RPMI7951 (cell line): ENCODE measurements at regions not wholly inside any gene's neighbourhood (a gene's known extent, or its start where the extent isn't known, plus 50 kb on each side); places are given as distances from the start of the nearest gene placed in this dataset.

ENCODE experiments used
- DNase-seq: peaks from one replicate; pipeline ENCODE4 v3.0.0-alpha.2; 2012; ENCODE audit warnings: low read depth

DNA sequence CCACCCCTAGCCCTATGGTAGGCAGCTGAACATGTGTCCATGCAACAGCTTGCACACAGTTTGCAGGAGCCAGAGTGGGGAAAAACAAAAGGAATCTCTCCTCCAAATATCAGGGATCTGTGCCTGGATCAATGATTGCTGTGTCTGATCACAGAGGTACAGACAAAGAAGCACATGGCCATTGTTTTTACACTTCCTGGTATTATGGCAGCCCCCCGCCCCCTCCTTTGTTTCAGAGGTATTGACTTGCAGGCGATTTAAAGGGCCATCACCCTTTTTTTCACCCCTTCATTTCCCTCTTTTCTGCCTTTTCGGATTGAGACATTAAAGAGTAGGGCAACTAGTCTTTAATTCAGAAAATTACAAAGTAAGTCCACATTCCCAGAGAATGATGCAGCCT is 453.0 kb upstream of the LUZP2 start:
- no peak for DNase-seq

DNA sequence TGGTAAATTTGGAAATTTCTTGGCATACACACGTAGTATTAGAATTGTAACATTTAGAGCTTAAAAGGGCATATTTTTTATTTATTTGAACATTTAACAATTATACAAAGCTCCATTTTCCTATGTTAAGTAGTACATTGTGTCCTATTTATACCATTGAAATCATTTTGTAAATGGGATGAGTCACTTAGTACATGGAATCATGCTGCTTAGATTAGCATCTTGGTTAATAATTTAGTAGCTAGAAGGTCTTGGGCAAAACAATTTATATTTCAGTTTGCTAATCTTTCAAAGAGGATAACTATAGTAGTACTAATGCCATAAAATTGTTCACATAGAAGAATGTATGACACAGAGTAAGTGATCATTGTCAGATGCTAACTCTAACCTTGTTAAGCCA is 450.1 kb upstream of the LUZP2 start:
- no peak for DNase-seq

DNA sequence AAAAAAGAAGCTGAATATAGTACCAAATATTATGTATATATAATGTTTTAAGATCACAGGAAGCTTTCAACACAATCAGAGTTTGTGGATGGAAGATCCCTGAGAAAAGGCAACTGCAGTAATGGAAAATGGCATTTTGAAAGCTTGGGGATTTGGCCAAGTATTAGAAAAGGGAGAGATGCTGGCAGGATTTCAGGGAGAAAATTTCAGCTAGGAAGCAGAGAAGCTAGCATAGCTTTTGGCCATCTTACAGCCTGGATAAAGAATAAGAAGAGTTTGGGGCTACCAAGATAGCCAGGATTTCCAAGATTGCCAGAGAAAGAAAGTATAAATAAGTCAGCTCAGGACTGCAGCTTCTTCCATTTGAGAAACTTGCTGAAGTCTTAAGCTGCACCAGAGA is 440.8 kb upstream of the LUZP2 start:
- no peak for DNase-seq

DNA sequence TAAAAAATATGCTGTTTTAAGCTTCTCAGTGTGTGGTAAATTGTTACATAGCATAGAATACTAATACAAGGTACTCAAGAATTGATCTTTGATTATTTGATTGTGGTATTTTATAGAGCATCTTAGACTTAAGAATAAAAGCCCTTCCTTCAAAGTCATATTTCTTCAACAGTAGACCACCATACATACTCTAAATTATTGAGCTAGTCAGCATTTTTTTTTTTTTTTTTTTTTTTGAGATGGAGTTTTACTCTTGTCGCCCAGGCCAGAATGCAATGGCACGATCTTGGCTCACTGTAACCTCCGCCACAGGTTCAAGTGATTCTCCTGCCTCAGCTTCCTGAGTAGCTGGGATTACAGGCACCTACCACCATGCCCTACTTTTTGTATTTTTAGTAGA is 436.7 kb upstream of the LUZP2 start:
- DNase-seq: no peak

DNA sequence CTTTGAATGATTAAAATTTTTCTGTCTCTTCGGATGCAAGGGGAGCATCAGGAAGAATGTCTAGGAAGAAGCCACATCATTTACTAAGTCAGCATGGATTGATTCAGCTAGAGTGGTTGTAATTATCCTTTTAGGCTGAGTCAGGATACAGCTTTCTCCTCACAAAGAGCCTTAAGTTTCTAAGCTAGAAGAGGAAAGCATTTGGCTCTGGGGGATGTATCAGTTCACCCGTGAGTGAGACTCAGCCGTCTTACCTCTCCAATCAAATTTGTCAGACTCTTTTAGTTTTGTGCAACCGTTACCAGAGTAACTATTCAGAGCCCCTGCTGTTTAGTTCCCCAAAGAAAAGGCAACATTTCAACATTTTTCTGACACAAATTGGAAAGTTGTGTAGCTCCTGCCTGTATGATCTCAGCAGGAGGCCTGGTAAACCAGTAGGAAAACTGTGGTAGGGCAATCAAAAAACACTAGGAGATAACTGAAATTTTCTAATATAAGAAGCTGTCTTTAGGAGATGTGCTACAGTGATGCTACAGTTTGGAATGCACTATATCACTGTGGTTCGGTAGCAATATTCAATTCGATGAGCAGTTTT is 432.4 kb upstream of the LUZP2 start:
- DNase-seq: no peak

- no peak for DNase-seq
Observed at GRCh38 chr11:24068197-24068596, 428.7 kb upstream of the LUZP2 start.

GRCh38 chr11:24070435-24070834 is 426.4 kb upstream of the LUZP2 start:
- no peak for DNase-seq

- no peak for DNase-seq
Observed at GRCh38 chr11:24078018-24078417, 418.8 kb upstream of the LUZP2 start.

DNA sequence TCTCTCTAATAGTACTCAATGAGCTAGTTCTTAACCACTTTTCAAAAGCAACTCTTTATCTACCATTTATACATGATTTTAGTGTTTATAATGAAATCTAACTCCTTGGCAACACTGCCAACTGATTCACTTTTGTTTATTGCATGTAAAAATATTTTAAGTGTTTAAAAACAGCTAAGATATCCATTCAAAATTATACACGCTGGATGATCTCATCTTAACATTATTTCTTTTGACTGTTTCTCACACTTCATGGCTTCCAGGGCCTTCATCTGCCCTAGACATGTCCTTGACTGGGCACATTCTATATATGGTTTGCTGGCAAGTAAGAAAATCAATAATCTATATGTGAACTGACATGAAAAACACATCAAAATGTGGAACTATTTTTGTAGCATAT is 414.6 kb upstream of the LUZP2 start:
- no peak for DNase-seq

DNA sequence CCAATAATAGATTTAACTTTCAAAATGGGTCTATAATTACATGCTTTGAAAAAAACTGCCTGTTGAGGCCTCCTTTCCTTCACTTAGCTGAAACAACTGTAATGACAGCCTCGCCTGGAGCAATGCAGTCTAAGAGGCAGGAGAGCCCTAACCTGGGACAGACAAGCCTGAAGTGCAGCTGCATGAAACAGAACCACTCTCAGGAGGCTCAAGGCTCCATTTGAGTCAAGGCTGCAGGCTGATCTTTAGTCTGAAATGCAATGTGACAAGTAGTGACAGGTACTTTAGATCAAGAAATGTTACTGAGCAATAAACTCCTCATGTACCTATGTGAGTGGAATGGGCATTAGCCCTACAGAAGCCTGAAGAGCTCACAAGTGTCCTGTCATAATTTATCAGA is 414.0 kb upstream of the LUZP2 start:
- no peak for DNase-seq

DNA sequence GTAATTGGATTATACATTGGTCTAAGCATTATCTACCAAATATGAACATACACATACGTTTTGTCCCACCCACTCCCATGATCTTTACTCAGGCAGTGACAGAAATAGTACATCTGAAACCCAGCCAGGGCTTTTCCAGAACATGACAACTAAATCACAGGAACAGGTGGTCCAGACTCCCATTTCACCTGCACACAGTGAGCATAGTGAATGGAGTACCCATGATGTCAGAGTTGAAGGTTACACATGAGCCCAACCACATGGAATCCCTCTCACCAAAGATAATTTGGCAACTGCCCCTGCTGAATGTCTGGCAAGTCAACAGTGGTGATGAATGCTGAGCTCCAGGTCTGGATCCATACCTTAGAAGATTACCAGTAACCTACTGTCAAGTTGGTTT is 411.9 kb upstream of the LUZP2 start:
- DNase-seq: no peak

- DNase-seq: no peak
Observed at GRCh38 chr11:24086921-24087320, 409.9 kb upstream of the LUZP2 start.

DNA sequence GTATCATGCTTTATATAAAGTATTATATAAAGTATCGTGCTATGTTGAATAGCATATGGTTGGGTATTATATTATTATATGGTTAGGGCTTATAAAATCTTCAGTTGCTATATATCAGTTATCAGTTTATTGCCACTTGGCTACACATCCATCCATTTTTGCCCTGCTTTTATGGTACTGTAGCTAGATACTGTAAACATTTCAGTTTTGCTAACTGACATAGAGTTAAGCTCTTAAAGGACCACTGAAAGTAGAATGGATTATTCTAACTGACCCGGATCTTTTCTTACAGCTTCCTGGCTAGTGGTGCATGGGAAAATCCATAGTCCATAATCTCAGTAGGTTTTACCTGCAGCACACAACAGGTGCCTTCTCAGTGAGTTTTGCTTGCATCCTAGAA is 405.3 kb upstream of the LUZP2 start:
- no peak for DNase-seq

DNA sequence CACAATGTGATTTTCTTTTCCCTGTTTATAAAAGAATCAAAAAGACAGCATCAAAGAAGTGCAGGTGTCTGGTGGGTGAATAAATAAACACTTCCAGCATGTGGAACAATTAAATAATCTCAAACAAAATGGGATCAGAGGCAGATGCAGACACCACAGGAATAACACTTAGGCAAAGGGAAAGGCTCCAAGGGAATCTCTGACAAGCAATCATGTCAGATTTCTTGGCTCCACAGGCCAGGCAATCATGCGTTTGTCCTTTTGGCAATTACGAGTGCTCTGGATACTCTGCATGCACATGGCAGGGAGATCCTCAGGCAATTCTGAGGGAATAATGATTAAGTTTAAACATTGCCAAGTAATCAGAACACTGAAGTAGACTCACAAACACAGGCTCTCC is 403.5 kb upstream of the LUZP2 start:
- no peak for DNase-seq

GRCh38 chr11:24108609-24109008 is 388.2 kb upstream of the LUZP2 start:
- DNase-seq: no peak

GRCh38 chr11:24122291-24122690 is 374.6 kb upstream of the LUZP2 start:
- DNase-seq: no peak

DNA sequence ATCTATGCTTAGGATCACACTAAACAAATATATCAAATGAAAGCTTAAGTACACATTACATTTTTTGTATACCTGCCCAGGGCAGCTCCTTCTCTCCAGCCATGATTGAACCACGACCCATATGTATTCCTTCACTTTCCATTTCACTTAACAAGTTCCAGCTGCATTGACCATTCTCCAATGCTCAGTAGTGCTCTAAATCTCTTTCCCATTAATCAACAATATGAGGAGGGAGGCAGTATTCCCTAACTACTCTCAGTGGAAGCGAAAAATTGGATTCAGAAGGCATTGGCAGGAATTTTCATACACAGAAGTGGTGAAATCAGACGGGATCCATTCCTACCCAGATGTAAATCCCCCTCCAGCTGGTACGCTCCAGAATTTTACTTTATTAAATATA is 372.0 kb upstream of the LUZP2 start:
- DNase-seq: no peak

DNA sequence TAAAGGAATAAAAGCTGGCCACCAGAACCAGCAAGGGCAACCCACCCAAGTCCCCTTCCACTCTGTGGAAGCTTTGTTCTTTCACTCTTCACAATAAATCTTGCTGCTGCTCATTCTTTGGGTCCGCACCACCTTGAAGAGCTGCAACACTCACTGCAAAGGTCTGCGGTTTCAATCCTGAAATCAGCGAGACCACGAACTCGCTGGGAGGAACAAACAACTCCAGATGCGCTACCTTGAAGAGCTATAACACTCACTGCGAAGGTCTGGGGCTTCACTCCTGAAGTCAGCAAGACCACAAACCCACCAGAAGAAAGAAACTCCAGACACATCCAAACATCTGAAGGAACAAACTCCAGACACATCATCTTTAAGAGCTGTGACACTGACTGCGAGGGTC is 365.2 kb upstream of the LUZP2 start:
- DNase-seq: no peak

DNA sequence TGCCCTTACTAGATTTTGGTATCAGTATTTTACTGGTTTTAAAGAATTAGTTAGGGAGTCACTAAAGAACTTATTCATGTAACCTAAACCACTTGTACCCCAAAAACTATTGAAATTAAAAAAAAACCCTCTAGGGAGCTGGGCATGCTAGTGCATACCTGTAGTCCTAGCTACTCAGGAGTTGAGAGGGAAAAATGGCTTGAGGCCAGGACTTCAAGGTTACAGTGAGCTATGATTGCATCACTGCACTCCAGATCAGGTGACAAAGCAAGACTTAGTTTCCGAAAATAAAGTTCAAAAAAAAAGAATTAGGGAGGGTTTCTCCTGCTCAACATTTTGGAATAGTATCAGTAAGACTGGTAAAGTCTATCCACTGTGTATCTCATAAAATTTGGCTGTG is 364.4 kb upstream of the LUZP2 start:
- no peak for DNase-seq

DNA sequence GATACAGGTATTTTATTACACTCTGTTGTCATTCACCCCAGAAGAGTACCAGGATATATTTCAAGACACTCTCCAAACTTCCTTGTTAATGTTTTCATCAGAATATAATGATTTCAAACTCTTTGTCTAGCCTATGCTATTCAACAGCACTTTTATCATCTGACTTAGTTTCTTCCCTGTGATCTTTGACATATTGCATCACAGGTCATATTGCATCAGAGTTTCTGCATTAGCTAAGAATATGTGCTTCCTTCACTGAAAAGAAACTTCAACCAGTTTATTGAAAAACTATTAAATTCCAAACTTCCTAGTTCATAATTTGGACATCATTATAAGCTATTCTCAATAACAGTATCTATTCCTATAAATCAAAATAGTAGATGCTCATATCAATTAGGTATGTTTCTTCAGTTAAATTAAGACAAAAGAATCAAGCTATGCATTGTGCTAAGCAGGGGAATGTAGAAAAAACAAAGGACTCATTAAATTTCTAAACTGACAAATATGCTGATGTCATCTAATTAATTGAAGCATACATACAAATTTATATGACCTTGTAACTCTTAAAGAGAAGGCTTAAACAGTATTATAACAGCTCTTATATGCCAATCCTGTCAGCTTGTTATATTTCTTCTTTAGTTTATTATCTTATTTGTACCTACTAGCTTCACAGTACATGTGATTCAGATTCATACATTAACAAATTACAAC is 361.8 kb upstream of the LUZP2 start:
- no peak for DNase-seq

DNA sequence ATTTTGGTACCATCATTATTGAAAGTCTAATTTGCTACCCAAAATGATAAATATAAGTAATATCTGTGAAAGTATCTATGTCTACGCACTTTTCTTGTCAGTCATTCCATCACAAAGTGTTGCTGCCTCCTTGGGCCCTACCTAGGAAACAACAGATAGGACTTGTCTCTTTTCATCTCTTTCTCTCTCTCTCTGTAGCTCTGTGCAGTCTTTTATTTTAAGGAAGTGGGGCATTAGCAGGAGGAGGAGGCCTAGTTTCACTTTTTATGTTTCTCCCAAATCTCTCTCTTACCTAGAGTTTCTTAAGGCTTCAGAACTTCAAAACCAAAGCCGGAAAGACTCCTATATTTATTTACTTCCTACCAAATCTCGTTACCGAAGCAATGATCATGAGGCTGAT is 354.8 kb upstream of the LUZP2 start:
- DNase-seq: no peak

DNA sequence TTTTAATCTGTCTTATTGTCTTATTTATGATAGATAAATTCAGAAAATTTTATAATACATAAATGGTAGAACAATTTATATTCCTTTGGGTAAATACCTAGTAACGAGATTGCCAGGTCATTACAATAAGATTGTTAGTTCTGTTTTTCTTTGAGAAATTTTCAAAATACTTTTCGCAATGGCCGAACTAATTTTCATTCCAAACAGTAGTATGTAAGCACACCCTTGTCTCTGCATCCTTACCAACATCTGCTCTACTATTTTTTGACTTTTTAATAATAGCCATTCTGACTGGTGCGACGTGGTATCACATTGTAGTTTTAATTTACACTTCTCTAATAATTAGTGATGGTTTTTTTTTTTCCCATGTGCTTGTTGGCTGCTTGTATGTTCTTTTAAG is 351.4 kb upstream of the LUZP2 start:
- no peak for DNase-seq

DNA sequence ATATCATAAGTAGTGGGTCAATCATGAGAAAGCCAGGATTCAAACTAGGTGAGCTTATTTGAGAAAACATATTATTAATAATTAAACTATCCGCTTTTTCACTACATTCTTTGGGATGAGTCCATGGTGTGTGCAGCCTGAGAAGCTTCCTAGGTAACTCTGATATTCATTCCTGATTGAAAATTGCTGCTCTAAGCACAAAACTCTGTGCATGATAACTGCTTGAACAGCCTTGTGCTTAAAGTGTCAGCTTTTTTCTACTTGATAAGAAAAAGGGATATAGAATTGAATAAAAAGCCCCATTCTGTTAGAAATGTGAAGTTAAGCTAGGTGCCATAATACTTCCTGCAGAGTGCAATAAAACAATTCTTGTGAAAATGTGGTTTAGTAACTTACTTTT is 343.5 kb upstream of the LUZP2 start:
- DNase-seq: no peak

GRCh38 chr11:24155792-24156191 is 341.1 kb upstream of the LUZP2 start:
- DNase-seq: peak; percentile 2
